PC-3 (cell line): ENCODE measurements at regions not wholly inside any gene's neighbourhood (a gene's known extent, or its start where the extent isn't known, plus 50 kb on each side); places are given as distances from the start of the nearest gene placed in this dataset.

Experiments
- ATAC-seq: fragments of 200-7000 bp; cut with Tn5 transposase; 2 replicates; pipeline ENCODE4 v1.9.1; 2020; ENCODE audit warnings: mild to moderate bottlenecking, moderate library complexity
- BruUV-seq: library from RNA; stranded (reverse); fragments of 400-500 nt; replicated peaks from 2 replicates; lab custom pipeline; 2021; lab: Mats Ljungman, UMichigan
- CTCF ChIA-PET: fragments of 300-600 bp; sonication (Branson Sonifier 250); formaldehyde crosslinking; loops from one replicate; lab custom pipeline; 2022; ENCODE audit warnings: antibody characterized with exemption; lab: Charles Lee
- POLR2A ChIA-PET: fragments of 300-600 bp; sonication (Branson Sonifier 250); formaldehyde crosslinking; loops from one replicate; lab custom pipeline; 2022; ENCODE audit warnings: antibody characterized with exemption; ENCODE audit not compliant: unreplicated experiment; lab: Charles Lee
- DNase-seq: peaks from one replicate; pipeline ENCODE4 v3.0.0-alpha.2; 2015
- H2AFZ ChIP-seq: fragments of 300-600 bp; sonication (generic); 2 replicates; pipeline ENCODE4 v1.6.0; 2016; ENCODE audit warnings: antibody characterized with exemption, low read length
- H3F3A ChIP-seq: fragments of 300-600 bp; sonication (generic); one replicate; pipeline ENCODE4 v1.6.0; 2017; ENCODE audit warnings: antibody characterized with exemption, low read length, control low read depth, mild to moderate bottlenecking; ENCODE audit not compliant: unreplicated experiment
- H3K27ac ChIP-seq: fragments of 300-600 bp; sonication (generic); 2 replicates; pipeline ENCODE4 v1.5.1; 2016; ENCODE audit warnings: mild to moderate bottlenecking, low read length
- H3K27me3 ChIP-seq: fragments of 300-600 bp; sonication (generic); 2 replicates; pipeline ENCODE4 v1.6.1; 2016; ENCODE audit warnings: low read length, mixed read lengths
- H3K36me3 ChIP-seq: fragments of 300-600 bp; sonication (generic); 2 replicates; pipeline ENCODE4 v1.6.1; 2016; ENCODE audit warnings: low read depth, mixed run types, low read length, mixed read lengths
- H3K4me1 ChIP-seq: fragments of 300-600 bp; sonication (generic); 2 replicates; pipeline ENCODE4 v1.5.1; 2016; ENCODE audit warnings: low read length; ENCODE audit not compliant: insufficient read depth
- H3K4me2 ChIP-seq: fragments of 300-600 bp; sonication (generic); 2 replicates; pipeline ENCODE4 v1.6.0; 2016; ENCODE audit warnings: low read length
- H3K4me3 ChIP-seq: fragments of 300-600 bp; sonication (generic); 2 replicates; pipeline ENCODE4 v1.5.1; 2016; ENCODE audit warnings: mild to moderate bottlenecking, low read length, mixed read lengths
- H3K79me2 ChIP-seq: fragments of 300-600 bp; sonication (generic); 2 replicates; pipeline ENCODE4 v1.6.1; 2017; ENCODE audit warnings: low read length, mixed read lengths
- H3K9ac ChIP-seq: fragments of 300-600 bp; sonication (generic); 2 replicates; pipeline ENCODE4 v1.6.0; 2016; ENCODE audit warnings: mild to moderate bottlenecking, low read length
- H3K9me2 ChIP-seq: fragments of 300-600 bp; sonication (generic); replicated peaks from 2 replicates; pipeline ENCODE4 v1.6.1; 2016; ENCODE audit warnings: mixed run types, low read length, mixed read lengths
- H3K9me3 ChIP-seq: fragments of 300-600 bp; sonication (generic); 2 replicates; pipeline ENCODE4 v1.6.1; 2016; ENCODE audit warnings: low read length, mixed read lengths
- H4K20me1 ChIP-seq: fragments of 300-600 bp; sonication (generic); 2 replicates; pipeline ENCODE4 v1.6.1; 2016; ENCODE audit warnings: low read length, mixed read lengths
- EZH2 ChIP-seq: fragments of 300-600 bp; sonication (generic); IDR thresholded peaks from one replicate; pipeline ENCODE4 v1.6.1; 2017; ENCODE audit warnings: antibody characterized with exemption, mild to moderate bottlenecking, low read length; ENCODE audit not compliant: unreplicated experiment
- EZH2phosphoT487 ChIP-seq: fragments of 300-600 bp; sonication (generic); IDR thresholded peaks from 2 replicates; pipeline ENCODE4 v1.6.1; 2018; ENCODE audit warnings: mild to moderate bottlenecking, antibody characterized with exemption, low read length, borderline replicate concordance
- intact Hi-C: fragments of 100-400 bp; cut with micrococcal nuclease; formaldehyde crosslinking; loops from 2 replicates; pipeline ENCODE4 v1.9.0; 2023
- TF ChIP-seq, protein P1 (sequence below): fragments of 300-600 bp; sonication (generic); conservative IDR thresholded peaks from 2 replicates; pipeline ENCODE4 v1.5.1; 2017; ENCODE audit warnings: antibody characterized with exemption, low read depth, mild to moderate bottlenecking, low read length

DNA sequence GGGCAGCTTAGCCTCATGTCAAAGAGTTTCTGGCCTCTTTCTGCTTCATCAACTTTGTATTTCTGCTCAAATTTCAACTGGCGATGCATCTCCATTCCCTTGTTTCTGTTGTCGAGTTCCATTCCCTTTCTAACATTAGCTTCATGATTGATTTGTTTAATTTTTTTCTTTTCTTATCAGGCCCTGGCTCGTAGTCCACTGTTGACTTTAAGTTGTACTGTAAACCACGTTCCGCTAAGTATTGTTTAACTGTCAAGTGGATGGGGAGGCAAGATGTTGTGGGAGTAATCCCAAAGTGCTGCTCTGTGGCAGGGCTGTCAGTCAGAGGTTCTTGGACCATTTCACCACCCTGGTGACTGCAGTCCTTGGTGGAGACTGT lies 309.1 kb downstream of the PSAT1 start:
- Histone ChIP-seq H3K4me1 (0 out of 2 replicates have a peak, but pooled peaks cover 4% of the 10 kb centered on the region), H3K79me2 (no peaks in the 10 kb centered on the region), H3F3A (no peaks in the 10 kb centered on the region), H3K9ac (no peak overlapping the region), H3K4me2 (no peak overlapping the region), H3K9me3 (no peaks in the 10 kb centered on the region), H3K27me3 (no peaks in the 10 kb centered on the region), H3K4me3 (no peak overlapping the region), H3K27ac (no peak overlapping the region), H2AFZ (no peak overlapping the region), H3K36me3 (no peaks in the 10 kb centered on the region), H3K9me2 (no peaks in the 10 kb centered on the region), H4K20me1 (no peaks in the 10 kb centered on the region)
- ATAC-seq (no peak), DNase-seq (no peak)
- BruUV-seq = no TSS peak
- POLR2A ChIA-PET = no interaction called here
- no peak for TF ChIP-seq EZH2
- no peak for TF ChIP-seq EZH2phosphoT487
- TF ChIP-seq, protein P1, sequence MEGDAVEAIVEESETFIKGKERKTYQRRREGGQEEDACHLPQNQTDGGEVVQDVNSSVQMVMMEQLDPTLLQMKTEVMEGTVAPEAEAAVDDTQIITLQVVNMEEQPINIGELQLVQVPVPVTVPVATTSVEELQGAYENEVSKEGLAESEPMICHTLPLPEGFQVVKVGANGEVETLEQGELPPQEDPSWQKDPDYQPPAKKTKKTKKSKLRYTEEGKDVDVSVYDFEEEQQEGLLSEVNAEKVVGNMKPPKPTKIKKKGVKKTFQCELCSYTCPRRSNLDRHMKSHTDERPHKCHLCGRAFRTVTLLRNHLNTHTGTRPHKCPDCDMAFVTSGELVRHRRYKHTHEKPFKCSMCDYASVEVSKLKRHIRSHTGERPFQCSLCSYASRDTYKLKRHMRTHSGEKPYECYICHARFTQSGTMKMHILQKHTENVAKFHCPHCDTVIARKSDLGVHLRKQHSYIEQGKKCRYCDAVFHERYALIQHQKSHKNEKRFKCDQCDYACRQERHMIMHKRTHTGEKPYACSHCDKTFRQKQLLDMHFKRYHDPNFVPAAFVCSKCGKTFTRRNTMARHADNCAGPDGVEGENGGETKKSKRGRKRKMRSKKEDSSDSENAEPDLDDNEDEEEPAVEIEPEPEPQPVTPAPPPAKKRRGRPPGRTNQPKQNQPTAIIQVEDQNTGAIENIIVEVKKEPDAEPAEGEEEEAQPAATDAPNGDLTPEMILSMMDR = no peak
- intact Hi-C loops = loop anchor here (10.0 kb wide), 2 partner anchors 379 to 419 kb away; no protein-coding TSS in a partner anchor
- CTCF ChIA-PET = no interaction called here

DNA sequence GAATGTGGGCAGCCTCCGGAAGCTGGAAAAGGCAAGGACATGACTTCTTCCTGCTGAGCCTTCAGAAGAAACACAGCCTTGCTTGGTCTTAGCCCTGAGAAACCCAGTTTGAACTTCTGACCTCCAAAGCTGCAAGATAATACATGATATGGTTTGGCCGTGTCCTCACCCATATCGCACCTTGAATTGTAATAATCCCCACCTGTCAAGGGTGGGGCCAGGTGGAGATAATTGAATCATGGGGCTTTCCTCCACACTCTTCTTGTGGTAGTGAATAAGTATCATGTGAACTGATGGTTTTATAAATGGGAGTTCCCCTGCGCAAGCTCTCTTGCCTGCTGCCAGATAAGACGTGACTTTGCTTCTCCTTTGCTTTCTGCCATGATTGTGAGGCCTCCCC lies 310.9 kb downstream of the PSAT1 start:
- Histone ChIP-seq H3K4me2 (no peak overlapping the region), H3K79me2 (no peaks in the 10 kb centered on the region), H3K9me3 (no peaks in the 10 kb centered on the region), H2AFZ (no peak overlapping the region), H4K20me1 (no peaks in the 10 kb centered on the region), H3K9me2 (no peaks in the 10 kb centered on the region), H3K9ac (no peak overlapping the region), H3K27me3 (no peaks in the 10 kb centered on the region), H3K4me1 (peaks cover 19% of the 10 kb centered on the region), H3K4me3 (no peak overlapping the region), H3F3A (no peaks in the 10 kb centered on the region), H3K36me3 (no peaks in the 10 kb centered on the region), H3K27ac (no peak overlapping the region)
- no peak for ATAC-seq
- DNase-seq = no peak
- no TSS peak for BruUV-seq
- intact Hi-C loops = loop anchor here (10.0 kb wide), 2 partner anchors 377 to 417 kb away; no protein-coding TSS in a partner anchor
- CTCF ChIA-PET = no interaction called here
- POLR2A ChIA-PET = no interaction called here
- TF ChIP-seq EZH2phosphoT487 (no peak), EZH2 (no peak)
- TF ChIP-seq, protein P1 = no peak

DNA sequence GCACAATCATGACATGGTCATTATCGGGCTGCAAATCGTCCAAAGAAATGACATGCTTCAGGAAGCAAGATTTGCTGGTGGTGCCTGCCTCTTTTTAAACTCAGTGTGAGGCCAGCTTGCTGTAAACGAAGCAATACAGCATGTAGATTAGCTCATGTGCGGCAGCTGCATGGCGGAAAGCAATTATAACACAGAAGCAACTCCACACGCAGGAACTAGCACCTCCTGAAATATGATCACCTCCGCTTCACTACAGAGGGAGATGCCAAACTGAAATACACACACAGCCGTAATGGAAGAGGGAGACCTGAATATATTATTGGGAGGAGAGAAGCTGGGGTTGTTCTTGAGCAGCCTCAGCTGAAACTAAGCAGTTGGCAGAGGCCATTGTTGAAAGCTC lies 312.5 kb downstream of the PSAT1 start:
- Histone ChIP-seq H2AFZ (no peak overlapping the region), H3K9ac (no peak overlapping the region)

More for the DNA sequence above, 312.5 kb downstream of the PSAT1 start:
- peaks cover 21% of the 10 kb centered on the region for H3K4me1 ChIP-seq
- H3K9me3 ChIP-seq = no peaks in the 10 kb centered on the region
- POLR2A ChIA-PET = no interaction called here
- BruUV-seq = no TSS peak
- no peak for TF ChIP-seq EZH2phosphoT487
- TF ChIP-seq, protein P1 = no peak
- no peak for TF ChIP-seq EZH2
- H3K27ac ChIP-seq = no peak overlapping the region
- H3K4me3 ChIP-seq = no peak overlapping the region
- ATAC-seq = no peak
- no peaks in the 10 kb centered on the region for H3K79me2 ChIP-seq
- CTCF ChIA-PET = no interaction called here
- H3K36me3 ChIP-seq = no peaks in the 10 kb centered on the region
- no peaks in the 10 kb centered on the region for H3K9me2 ChIP-seq
- DNase-seq = no peak
- intact Hi-C loops = loop anchor here (10.0 kb wide), 2 partner anchors 375 to 415 kb away; no protein-coding TSS in a partner anchor
- H3K27me3 ChIP-seq = no peaks in the 10 kb centered on the region
- no peaks in the 10 kb centered on the region for H3F3A ChIP-seq
- no peak overlapping the region for H3K4me2 ChIP-seq
- no peaks in the 10 kb centered on the region for H4K20me1 ChIP-seq
